ENCODE measurements at regions not wholly inside any gene's neighbourhood (a gene's known extent, or its start where the extent isn't known, plus 50 kb on each side); places are given as distances from the start of the nearest gene placed in this dataset.

DNA sequence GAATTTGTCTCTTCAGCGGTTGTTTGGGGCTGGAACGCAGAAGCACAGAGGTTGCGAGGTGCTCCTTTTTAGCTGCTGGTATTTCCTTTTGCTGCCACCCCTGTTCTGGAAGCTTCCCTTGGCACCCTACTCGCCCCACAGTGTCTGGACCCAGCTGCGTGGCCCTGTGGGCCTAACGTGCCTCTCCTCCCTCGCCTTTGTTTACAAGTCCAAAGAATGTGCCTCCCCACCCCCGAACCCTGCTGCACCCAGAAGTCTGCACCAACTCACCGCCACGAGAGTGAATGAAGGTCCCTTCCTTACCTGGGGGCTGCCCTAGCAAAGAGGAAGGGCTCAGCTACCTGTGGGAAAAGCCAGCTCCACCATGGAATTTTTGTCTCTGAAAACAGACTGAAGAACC lies 139.7 kb upstream of the RPS6KA2 start:
- WGBS = 72% methylated on average over 10 of the region's 10 CpGs
- no peak overlapping the region for H3K4me3 ChIP-seq
- H3K27me3 ChIP-seq (replicated peaks; ENCODE audit: insufficient read depth) = no peaks in the 10 kb centered on the region
- no peaks in the 10 kb centered on the region for H3K4me1 ChIP-seq (replicated peaks)
- no peak overlapping the region for H3K27ac ChIP-seq
- no peak for DNase-seq (ENCODE audit: low spot score)
- intact Hi-C loops (cut with DNase I) = no loop called here
- H3K36me3 ChIP-seq = no peaks in the 10 kb centered on the region
- TF ChIP-seq, protein P1, sequence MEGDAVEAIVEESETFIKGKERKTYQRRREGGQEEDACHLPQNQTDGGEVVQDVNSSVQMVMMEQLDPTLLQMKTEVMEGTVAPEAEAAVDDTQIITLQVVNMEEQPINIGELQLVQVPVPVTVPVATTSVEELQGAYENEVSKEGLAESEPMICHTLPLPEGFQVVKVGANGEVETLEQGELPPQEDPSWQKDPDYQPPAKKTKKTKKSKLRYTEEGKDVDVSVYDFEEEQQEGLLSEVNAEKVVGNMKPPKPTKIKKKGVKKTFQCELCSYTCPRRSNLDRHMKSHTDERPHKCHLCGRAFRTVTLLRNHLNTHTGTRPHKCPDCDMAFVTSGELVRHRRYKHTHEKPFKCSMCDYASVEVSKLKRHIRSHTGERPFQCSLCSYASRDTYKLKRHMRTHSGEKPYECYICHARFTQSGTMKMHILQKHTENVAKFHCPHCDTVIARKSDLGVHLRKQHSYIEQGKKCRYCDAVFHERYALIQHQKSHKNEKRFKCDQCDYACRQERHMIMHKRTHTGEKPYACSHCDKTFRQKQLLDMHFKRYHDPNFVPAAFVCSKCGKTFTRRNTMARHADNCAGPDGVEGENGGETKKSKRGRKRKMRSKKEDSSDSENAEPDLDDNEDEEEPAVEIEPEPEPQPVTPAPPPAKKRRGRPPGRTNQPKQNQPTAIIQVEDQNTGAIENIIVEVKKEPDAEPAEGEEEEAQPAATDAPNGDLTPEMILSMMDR (IDR thresholded peaks at IDR 0.05) = no peak
- TF ChIP-seq POLR2AphosphoS5 (IDR thresholded peaks at IDR 0.05) (no peak), POLR2A (IDR thresholded peaks at IDR 0.05) (no peak)
- H3K9me3 ChIP-seq = no peaks in the 10 kb centered on the region

DNA sequence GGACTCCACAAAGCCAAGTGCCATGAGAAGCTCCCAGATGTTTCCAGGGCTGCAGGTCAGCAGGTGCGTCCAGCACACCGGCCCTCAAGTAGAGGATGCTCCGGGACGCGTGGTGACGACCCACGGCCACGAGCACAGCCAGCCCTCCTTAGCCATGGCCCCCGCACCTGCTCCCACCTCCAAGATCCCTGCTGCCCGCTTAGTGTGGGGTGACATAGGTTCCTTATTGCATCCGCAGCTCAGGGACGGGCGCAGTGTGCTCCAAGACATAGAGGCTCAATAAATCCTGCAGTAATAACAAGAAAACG lies 138.1 kb upstream of the RPS6KA2 start:
- no peak for DNase-seq (ENCODE audit: low spot score)
- Histone ChIP-seq H3K4me1 (replicated peaks) (no peaks in the 10 kb centered on the region), H3K9me3 (no peaks in the 10 kb centered on the region), H3K27me3 (replicated peaks; ENCODE audit: insufficient read depth) (no peaks in the 10 kb centered on the region), H3K4me3 (no peak overlapping the region), H3K36me3 (no peaks in the 10 kb centered on the region), H3K27ac (no peak overlapping the region)
- TF ChIP-seq POLR2A (IDR thresholded peaks at IDR 0.05) = no peak
- TF ChIP-seq, protein P1 (IDR thresholded peaks at IDR 0.05) = no peak
- no peak for TF ChIP-seq POLR2AphosphoS5 (IDR thresholded peaks at IDR 0.05)
- WGBS = 94% methylated on average over 14 of the region's 14 CpGs
- intact Hi-C loops (cut with DNase I) = no loop called here

DNA sequence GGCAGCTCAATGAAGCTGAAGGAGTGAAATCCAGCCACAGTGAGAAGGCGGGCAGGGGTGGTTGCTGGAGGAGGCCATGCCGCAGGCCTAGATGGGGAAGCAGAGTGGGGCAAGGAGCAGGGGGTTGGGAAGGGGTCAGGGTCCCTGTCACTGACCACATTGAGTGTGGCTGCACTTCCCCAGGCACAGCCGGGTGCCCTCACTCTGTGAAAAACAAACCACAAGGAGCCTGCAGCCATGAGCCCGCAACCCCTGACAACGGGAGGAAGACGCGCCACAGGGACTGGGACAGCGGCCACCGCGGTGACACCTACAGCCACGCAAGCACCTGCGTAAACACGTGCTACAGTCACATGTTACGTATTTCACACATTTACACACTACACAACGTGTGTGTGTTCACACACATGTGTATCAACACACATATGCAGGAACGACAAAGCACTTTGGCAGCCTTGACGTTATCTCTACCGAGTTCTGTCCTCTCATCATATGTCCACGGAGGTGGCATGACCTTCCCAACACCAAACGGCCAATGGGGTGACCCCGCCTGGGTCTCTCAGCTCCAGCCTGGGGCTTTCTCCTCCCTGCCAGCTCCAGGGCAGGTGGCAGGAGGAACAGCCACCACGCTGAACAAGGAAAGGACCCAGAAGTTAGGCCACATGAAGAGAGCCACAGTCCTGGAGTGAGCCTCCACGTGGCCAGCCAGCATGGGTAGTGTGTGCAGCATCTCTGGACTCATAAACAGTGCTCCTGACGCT lies 137.6 kb upstream of the RPS6KA2 start:
- H3K4me1 ChIP-seq (replicated peaks) = no peaks in the 10 kb centered on the region
- no peaks in the 10 kb centered on the region for H3K27me3 ChIP-seq (replicated peaks; ENCODE audit: insufficient read depth)
- TF ChIP-seq, protein P1 (IDR thresholded peaks at IDR 0.05) = no peak
- TF ChIP-seq POLR2A (IDR thresholded peaks at IDR 0.05) (no peak), POLR2AphosphoS5 (IDR thresholded peaks at IDR 0.05) (no peak)
- no peaks in the 10 kb centered on the region for H3K9me3 ChIP-seq
- H3K27ac ChIP-seq = no peak overlapping the region
- WGBS = 94% methylated on average over 24 of the region's 24 CpGs
- H3K36me3 ChIP-seq = no peaks in the 10 kb centered on the region
- no peak overlapping the region for H3K4me3 ChIP-seq
- intact Hi-C loops (cut with DNase I) = no loop called here
- DNase-seq (ENCODE audit: low spot score) = no peak

DNA sequence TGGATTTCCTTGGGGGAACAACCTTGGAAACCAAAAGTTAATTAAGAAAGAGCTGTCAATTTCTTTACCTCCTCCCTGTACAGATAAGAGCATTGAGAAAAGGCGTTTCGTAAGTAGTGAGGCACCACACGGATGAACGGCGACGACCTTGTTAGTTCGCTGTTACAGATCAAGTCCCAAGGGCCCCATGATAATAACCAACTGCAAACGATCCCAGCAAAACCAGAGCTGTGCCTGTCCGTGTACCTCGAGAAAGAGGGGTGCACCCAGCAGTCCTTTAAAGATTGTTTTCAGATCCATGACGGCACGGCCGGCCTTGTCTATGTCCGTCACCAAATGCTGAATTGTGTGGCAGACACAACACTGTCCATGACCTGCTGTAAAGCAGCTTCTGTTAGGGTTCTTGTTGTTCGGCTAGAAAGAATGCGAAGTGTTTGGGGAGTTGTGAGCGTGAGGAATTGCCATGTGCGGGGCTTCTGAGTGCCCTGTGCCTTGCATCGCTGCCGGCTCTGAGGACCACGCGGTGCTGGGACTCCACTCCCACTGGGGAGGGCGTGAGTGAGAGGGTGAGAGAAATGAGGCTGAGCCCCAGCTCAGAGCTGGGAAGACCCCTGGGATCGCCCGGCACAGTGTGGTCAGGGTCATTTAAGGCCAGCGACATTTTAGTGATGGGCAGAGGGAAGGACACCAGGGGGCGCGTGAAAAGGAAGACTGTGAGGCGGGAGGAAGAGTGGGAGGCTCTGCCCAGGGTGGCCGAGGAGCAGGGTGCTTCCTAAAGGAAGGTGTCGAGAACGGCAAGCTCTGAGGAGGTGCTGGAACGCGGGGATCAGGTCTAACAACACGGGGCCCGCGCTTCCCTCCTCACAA lies 136.8 kb upstream of the RPS6KA2 start:
- no peaks in the 10 kb centered on the region for H3K36me3 ChIP-seq
- TF ChIP-seq POLR2AphosphoS5 (IDR thresholded peaks at IDR 0.05) = no peak
- no peaks in the 10 kb centered on the region for H3K27me3 ChIP-seq (replicated peaks; ENCODE audit: insufficient read depth)
- 85% methylated on average over 37 of the region's 37 CpGs for WGBS
- no peak for DNase-seq (ENCODE audit: low spot score)
- H3K4me3 ChIP-seq = no peak overlapping the region
- H3K27ac ChIP-seq = no peak overlapping the region
- no peaks in the 10 kb centered on the region for H3K4me1 ChIP-seq (replicated peaks)
- H3K9me3 ChIP-seq = no peaks in the 10 kb centered on the region
- intact Hi-C loops (cut with DNase I) = no loop called here

DNA sequence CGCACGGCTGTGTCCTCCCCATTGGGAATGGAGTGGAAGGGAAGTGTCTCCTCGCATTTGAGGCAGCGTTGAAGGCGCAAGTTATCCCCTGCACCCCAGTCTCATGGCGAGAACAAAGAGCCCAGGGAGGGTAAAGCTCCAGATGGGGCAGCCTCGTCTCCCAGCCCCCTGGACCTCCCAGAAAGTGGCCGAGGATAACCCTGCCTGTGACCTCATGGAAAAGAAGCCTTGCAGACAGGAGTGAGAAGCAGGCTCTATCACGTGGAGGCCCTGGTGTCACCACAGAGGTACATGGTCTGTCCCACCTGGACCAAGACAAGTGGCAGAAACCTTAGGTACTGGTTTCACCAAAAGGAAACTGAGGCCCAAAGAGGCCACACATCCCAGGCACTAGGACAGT lies 134.8 kb upstream of the RPS6KA2 start:
- intact Hi-C loops (cut with DNase I) = no loop called here
- no peak for DNase-seq (ENCODE audit: low spot score)
- H3K4me1 ChIP-seq (replicated peaks) = no peaks in the 10 kb centered on the region
- H3K27me3 ChIP-seq (replicated peaks; ENCODE audit: insufficient read depth) = no peaks in the 10 kb centered on the region
- TF ChIP-seq POLR2AphosphoS5 (IDR thresholded peaks at IDR 0.05) (no peak), POLR2A (IDR thresholded peaks at IDR 0.05) (no peak)
- TF ChIP-seq, protein P1 (IDR thresholded peaks at IDR 0.05) = no peak
- H3K36me3 ChIP-seq = no peaks in the 10 kb centered on the region
- no peaks in the 10 kb centered on the region for H3K9me3 ChIP-seq
- no peak overlapping the region for H3K4me3 ChIP-seq
- WGBS = 96% methylated on average over 9 of the region's 9 CpGs
- no peak overlapping the region for H3K27ac ChIP-seq
